AG20443 (cell line): ENCODE measurements at regions not wholly inside any gene's neighbourhood (a gene's known extent, or its start where the extent isn't known, plus 50 kb on each side); places are given as distances from the start of the nearest gene placed in this dataset.
A peak's percentile ranks its signal among the peaks of the same experiment; 100 is the strongest.

Experiments used
- DNase-seq: peaks from one replicate; pipeline ENCODE4 v3.0.0; 2012; ENCODE audit warnings: low spot score, mixed read lengths

DNA sequence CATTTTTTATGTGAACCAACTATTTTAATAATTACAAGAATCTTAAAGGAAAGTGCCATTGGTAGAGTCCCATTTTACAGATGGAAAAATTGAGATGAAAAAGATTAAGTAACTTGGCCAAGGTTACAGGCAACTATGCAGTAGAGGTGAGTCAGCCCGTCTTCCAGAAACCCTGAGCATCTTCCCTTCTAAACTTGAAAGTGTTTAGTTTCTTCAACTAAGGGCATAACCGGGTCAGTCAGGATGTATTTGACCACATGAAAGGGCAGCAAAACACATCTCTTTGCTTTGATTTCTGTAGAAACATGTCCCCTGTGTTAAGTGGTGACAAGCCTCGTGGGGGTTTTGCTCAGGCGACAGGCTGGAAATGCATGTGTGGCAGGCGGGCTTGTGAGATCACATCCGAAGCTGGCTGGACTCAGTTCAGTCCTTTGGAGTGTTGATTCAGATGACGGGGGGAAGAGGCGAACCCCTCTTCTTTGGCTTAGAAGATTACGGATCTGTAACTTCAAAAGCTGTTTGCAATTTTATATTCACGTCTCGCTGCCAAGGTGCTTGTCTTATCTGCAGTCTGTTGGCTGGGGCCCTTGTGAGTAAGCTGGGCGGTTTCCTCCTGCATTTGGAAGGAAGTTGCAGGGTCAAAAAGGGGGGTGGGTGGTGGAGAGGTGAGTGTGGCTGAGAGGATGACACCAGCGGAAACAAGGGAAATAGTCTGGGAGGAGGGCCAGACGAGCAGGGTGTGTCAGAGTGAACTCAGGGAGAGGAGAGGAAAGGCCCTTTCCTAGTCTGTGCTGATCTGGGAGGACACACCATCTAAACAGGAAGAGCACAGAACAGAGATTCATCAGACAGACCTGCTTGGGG lies 78.9 kb upstream of the RPS23 start:
- peak; percentile 86 for DNase-seq

DNA sequence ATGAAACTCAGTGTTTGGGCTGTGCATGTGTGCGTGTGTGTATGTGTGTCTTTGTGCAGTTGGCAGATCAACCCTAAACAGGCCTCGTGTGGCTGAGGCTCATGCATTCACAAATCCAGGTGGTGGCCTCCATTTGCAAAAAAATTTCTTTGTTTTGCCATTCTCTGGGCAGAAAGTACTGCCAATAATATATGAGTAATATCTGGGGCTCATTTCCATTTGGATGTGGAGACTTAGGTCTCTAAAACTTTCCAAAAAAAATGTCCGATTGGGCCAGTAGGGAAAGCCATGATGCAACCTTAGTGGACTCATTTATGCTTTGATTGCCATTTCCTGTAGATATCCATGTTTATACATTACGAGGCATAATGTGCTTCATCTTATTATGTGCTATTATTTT lies 77.9 kb upstream of the RPS23 start:
- DNase-seq, result no peak

DNA sequence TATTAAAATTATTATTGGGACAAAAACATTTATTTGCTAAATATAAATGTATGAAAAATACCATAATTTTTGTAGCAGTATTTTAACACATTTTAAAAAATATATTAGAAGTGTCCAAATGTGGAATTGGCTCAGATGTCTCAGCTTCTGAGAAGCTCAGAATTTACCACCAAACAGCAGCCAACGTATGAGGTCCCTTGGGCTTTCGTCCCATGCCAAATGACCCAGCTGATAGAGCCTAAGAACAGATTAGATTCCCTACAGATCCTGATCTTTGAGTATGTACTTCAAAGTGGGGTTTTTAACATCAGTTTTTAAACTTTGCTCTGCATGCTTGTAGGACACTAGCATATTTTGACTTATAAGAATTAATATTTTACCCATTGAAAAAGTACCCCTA lies 77.3 kb upstream of the RPS23 start:
- DNase-seq, result no peak

DNA sequence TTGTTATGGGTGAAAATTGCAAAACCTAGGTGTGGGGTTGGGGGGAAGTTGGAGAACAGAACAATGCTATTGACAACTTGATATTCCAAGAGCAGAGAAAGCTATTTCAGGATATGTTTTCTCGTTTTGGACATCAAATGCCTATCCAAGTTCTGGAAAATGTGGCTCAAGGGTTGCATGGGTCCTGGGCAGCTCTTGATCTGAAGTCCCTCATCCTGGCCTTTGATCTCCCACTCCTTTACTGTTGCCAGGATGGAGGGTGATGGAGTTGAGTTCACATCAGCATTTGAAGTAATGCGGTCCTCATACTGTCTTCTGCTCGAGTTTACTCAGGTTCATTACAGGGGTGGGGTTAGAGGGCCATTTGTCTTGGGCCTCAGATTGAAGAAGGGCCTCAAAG lies 76.9 kb upstream of the RPS23 start:
- no peak for DNase-seq

DNA sequence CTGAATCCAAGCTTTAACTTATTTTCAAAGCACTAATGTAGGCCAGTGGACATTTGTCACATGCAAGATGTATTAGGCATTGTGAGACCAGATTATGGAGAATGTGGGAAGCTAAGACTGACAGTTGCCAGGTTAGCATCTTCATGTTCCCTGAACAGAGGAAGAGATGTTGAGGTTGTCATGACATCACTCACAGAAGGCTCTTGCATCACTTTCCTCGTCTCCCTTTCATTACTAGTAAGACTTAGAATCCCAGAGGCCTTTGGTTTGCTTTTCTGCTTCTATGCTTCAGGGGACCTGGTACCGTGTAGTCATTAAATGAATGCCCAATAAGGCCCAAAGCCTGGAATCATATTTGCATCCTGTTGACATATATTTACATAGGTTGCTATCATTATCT lies 76.4 kb upstream of the RPS23 start:
- no peak for DNase-seq

DNA sequence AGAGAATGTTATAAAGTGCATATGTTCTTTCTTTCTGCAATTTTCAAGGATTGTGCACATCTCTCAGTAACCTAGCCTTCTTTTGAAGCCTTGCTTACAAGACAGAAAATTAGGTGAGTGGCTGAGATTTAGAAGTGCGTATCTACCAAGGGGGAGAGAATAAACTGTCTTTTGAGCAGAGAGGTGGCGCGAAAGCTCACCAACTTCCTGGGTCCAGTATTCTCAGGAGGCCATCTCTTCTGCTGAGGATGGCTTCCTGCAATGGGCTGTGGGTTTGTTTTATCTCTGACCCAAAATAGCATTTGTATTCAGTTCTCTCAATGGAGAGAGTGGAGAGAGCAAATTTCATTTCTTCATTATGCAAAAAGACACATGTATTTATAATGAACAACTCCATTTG lies 75.4 kb upstream of the RPS23 start:
- no peak for DNase-seq

DNA sequence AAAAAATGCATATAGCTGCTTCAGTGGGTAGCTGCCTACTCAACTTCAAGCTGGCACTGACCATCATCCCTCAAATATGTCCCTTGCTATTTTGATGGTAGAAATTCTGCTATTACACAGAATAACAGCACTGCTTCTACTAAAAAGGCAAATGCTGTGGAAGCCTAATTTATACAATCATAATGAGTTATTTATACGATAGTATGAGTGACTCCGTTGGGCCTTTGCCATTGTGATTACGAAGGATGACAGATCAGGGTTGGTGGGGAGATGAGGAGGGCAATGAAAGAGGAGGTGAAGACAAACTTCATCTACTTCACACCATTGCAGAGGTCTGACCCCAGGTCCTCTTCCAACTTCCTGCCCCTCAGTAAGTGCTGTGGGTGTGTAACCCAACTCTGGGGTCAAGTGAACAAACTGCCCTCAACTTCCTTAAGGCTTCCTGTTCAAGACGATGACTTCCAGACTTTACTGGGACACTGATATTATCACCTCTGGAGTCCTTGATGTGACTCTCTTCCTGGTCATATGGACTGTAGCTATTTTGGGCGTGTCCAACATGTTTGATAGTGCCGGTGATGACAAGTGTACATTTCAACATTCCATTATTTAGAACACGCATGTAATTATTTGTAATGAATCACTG lies 74.1 kb upstream of the RPS23 start:
- DNase-seq, result no peak

DNA sequence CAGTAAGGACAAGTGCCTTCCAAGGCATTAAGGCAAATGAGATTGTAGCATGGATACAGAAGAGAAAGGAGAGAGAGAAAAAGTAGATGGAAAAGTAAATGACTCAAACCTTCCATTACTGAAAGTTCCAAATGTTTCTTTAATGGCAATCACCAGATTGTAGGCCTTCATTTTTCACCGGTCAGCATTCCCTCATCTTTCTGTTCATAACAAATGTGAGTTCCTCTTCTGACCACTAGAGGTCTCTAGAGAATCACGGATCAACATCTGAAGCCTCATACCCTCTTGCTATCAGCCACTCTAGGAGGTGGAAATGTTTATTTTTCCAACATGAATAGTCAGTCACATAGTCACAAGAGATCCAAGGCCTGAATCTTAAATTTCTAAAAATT lies 73.6 kb upstream of the RPS23 start:
- DNase-seq, result peak; percentile 64

DNA sequence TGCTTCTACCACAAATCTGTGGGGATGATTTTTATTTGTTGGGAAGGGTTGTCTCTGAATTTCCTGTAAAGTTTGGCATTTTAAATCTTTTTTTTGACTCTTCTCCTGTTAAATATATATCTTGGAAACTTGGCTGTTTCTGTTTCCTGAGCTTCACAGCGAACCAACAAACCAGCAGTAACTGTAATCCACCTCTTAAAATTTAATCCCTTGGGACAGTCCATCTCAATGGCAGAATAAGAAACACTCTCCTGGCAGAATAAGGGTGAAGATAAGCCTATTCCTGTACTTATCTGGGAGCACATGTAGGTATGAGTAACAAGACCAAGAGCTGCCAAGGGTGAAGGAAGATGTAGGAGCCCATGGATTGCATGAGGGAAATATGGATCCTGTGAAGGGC lies 73.1 kb upstream of the RPS23 start:
- DNase-seq, result no peak

DNA sequence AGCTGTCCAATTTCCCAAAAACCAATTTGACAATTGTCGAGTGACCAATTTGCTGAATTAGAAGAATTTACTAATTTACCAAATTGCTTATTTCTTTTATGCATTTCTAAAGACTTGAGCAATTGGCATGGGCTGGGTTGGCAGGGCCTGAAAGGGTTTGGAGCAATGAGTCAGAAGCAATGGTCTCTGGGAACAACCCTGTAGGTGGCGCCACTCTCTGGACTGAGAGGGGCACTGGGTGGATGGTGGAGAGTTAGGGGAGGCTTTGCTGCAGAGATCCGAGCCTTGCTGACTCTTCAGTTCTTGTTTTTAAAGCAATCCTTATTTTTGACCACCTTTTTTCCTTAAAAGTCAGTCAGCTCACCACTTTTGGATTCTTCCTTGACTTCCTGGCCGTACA lies 71.5 kb upstream of the RPS23 start:
- peak; percentile 40 for DNase-seq

DNA sequence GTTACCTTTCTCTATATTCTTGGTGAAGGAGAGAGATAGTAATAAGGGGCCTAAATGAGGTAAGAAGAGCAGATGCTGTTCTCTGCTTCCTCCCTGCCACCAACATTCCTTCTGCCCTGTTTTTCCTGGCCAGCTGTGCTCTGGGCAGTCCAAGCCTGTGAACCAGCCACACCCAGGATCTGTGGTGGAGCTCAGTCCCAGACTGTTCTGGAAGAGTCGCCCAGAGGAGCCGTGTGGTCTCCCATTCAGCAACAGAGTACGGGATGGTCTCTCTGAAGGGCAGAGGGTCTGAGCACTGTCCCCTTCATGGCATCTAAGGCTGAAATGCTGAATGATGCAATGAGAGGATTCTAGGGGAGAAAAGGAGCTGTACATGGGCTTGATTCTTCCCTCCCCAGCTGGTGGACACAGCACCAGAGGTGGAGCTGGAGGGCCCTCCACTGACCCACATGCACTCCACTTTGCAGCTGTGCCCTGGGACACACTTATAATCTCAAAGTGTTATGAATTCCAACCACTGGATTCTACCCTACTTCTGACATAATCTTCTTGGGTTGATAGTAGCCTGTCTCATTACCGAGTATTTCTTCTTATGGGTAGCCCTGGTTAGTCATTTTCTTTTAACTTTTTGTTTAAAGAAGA lies 70.8 kb upstream of the RPS23 start:
- DNase-seq, result peak; percentile 84

DNA sequence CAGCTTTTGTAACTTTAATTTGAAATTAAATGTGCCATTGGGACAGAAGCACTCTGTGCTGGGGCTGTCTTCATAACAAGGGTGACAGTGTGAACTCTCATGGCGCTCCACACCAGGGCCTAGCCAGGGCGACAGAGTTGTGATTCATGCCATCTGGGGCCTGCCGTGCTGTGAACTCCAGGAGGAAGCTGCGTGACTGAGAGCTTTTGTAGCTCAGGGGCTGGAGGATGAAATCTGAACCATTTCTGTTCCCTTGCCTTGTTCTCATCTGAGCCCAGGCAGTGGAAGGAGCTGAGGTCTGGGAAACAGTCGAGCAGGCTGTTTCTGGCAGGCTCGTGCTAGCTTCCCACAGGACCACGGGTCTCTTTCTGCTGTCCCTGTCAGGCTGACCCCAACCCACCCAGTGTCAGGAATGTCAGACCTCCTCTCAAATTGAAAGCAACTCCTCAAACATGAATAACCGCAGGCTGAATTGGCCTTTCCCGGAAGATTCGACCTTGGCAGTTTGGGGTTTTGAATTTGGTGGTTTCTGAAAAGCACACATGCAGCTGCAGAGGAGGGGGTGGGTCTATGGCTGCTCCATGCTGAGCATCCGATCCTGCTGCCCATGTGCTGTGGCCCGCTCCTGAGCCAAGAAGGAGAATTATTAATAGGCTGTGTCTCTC lies 69.2 kb upstream of the RPS23 start:
- DNase-seq, result peak; percentile 85

DNA sequence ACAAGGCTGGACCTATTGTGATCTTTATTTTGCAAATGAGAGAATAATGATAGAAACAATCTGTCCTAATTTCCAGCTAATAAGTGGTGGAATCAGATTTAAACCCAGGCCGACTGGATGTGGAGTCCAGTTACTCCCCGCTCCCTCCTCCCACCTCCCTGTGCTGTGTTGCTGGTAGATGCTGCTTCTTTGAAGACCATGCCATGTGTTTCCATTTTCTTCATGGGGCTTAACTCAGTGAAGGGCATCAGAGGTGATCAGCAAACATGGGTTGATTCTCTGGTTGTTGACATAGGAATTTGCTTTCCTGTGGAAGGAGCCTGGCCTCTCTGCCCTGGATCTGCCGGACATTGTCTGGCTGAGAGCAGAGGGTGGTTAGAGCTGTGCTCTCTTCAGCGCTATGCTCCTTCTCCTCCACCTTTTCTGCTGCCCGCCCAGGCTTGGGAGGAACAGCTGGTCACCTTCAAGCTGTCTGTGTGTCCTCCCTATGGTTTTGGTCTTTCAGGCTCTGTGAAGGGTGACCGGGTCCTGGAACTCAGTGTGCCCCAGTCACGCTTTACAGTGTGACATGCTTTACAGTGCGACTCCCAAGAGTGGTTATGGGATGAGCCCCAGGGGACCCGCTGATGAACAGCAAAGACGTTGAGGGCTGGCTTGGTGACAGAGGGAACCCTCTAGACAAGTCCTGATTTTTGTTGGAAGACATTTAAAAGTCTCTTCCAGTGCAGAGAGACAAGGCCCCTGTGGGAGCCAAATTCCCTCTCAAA lies 68.4 kb upstream of the RPS23 start:
- DNase-seq, result no peak

DNA sequence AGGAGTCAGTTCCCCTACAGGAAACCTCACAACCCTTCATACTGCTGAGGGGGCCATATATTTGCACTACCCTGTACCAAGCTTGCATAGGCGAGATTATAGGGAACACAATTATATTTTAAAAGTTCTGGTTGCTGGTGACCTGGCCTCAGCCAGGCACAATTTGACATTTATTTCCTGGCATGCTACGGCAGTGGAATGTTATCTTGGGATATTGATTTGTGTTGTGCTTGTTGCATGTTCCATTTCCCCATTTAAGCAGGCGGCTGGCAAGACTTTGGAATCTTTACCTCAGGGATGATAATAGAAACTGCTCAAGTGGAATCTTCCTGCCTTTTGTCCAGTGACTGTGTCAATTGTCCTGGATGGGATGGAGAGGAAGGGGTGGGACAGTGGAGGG lies 67.0 kb upstream of the RPS23 start:
- DNase-seq, result no peak

DNA sequence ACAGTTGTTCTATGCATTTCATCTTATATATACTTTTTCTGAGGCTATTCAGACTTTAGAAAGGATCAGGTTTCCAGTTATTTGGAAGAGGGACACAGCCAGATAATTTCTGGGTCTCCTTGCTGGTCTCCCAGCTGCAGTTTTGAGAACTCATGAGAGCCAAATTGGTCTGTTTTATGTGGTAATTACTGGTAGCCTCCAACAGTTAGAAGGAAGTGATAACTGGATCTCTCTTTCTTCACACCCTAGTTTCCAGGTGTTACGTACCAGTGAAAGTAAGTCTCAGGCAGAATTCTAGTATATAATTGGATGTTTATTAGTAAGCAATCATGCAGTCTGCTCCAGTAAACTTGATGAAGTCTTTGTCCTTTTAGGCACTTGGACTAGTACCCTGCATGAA lies 63.2 kb upstream of the RPS23 start:
- DNase-seq, result no peak

DNA sequence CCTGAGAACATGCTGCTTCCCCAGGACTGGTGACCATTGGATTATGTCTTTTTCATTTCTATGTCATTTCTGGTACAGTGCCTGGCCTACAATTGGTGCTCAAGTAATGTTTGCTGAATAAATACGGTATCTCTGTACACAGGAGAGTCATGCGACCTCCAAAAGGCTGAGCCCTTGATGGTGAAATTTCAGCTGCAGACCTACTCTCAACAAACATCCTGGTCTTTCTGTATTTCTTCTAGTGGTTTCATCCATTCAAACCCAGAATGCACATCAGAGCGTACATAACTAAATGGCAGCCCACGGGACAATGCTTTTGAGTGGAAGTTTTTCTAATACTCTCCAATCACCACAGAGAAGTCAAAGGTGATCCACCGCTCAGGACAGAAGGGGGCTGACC lies 62.6 kb upstream of the RPS23 start:
- no peak for DNase-seq

DNA sequence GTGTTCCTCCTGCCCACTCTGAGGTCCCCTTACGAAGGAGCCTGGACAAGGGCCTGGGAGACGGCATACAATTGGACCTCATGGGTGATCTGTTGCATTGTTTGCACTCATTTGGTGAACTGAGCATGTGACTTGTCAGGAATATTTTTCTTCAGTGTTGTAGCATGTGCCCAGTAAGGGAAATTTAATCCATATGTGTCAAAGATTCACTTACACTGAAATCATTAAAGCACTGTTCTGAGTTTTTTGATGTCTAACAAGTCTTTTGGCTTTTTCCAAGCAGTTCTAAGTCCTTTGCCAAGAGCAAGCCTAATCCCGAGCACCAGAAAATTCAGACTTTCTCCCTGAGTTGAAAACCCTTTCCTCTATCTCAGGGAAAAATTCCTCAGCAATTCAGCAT lies 61.6 kb upstream of the RPS23 start:
- no peak for DNase-seq

DNA sequence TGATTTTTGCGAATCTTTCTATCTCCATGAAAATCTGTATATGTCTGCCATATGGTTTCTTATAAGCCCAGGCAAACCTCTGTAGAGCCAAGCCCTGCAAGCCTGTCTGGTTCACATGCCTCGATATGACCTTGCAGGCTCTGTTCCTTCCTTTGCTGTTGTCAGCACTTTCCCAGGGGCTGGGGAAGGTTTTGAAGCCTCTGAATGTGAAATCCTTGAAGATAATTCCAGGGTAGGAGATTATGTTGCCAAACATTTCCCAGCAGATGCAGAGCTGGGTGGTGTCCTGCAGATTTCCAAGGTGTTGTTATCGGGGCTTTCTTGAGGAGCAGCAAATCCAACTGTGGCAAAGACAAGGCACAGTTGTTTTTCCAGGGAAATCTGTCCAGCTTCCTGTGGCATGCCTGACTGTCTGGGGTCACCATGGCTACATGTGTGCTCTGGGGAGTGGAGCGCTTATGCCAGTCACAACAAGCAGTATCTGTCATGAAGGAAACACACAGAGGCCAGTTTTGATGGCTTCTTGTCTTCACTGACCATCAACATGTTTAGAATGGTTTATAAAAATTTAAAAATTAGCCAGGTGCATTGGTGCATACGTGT lies 60.7 kb upstream of the RPS23 start:
- DNase-seq, result no peak

DNA sequence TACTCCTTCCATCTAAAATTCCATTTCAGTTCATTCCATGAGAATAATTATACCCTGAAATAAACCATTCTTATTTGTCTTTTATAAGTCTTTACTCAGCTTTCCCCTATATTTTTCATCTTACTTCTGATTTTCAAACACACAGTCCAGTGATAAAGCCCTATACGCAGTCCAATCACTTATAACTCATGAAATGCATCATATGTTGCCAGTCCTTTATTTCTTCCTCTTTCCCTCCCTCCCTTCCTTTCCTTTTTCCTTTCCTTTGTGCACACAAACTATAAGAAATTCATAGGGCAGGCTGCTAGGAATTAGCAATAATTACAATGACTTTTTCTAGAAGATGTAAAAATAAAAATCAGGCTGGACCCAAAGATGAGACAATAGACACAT lies 58.8 kb upstream of the RPS23 start:
- no peak for DNase-seq

DNA sequence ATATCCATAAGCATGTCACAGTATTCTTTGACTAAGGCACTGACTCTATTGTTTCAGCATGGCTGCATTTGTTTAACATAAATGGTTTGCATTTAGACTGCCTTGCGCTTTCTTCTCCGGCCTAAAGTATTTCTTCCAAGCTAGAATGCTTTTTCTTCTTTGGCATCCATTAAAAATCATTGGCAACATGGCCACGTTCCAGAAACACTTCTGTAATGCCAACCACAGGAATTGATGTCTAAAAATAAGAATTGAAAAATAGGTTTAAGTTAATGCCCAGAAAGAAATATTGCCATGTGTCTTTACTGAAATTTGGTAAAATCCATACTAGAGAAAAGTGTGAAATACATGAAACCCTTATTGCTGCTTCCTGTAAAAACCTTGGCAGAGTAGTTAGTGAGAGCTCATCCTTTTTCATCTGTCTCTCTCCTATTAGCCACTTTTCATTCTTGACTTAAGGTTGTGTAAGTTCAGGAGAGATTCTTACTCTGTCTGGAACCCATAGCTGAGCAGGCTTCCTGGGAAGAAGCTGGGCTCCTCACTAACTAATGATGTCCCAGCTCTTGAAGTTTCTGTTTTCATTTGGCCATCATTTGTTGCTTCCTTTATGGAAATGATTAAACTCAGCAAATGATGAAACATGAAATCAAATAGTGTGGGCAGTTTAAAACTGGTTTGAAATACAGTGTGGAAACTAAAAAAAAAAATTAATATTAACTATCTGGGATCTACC lies 58.2 kb upstream of the RPS23 start:
- DNase-seq, result no peak

DNA sequence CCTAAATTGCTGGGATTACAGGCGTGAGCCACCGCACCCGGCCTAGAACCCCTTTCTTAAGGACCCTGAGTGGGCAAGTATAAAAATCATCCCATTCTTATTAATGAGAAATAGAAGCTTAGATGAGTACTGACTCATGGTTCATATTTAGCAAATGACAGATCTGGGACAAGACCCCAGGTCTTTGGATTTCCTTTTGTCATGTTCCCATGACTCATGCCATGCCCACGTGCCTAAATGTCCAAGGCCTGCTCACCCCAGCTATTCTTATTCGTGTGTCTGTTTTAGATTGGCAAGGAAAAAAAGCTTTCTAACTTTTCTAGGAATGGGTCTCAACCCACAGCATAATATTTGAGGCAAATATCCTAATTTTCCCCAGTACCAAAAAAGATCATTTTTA lies 57.7 kb upstream of the RPS23 start:
- DNase-seq, result peak; percentile 31
